ENCODE measurements at regions not wholly inside any gene's neighbourhood (a gene's known extent, or its start where the extent isn't known, plus 50 kb on each side); places are given as distances from the start of the nearest gene placed in this dataset.

DNA sequence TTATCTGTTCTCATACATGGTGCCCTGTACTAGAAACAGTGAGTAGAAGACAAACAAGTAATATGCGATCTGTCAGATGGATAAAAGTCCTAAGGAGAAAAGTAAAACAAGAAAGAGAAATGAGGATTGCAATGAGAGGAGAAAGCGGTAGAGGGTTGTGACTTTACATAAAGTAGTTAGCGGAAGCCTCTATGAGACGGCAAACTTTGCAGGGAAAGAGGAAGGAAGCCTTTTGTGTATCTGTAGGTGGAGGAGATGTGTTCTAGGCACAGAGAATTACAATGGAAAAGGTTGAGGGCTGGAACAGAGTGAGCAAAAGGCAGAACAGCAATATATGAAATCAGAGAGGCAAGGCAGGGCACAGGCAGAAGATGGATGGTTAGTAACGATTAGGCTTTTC lies 150.4 kb upstream of the SEMA3E start:
- no peak for DNase-seq (ENCODE audit: low read depth in 2 of 2)
- no peak overlapping the region for H3K4me3 ChIP-seq (replicated peaks in 1 of 2; ENCODE audit: low read depth in 2 of 2, low read length in 2 of 2)
- TF ChIP-seq, protein P1, sequence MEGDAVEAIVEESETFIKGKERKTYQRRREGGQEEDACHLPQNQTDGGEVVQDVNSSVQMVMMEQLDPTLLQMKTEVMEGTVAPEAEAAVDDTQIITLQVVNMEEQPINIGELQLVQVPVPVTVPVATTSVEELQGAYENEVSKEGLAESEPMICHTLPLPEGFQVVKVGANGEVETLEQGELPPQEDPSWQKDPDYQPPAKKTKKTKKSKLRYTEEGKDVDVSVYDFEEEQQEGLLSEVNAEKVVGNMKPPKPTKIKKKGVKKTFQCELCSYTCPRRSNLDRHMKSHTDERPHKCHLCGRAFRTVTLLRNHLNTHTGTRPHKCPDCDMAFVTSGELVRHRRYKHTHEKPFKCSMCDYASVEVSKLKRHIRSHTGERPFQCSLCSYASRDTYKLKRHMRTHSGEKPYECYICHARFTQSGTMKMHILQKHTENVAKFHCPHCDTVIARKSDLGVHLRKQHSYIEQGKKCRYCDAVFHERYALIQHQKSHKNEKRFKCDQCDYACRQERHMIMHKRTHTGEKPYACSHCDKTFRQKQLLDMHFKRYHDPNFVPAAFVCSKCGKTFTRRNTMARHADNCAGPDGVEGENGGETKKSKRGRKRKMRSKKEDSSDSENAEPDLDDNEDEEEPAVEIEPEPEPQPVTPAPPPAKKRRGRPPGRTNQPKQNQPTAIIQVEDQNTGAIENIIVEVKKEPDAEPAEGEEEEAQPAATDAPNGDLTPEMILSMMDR (IDR thresholded peaks at IDR 0.05; ENCODE audit: low read depth, low read length): no peak

- no peak overlapping the region for H3K4me3 ChIP-seq (replicated peaks in 1 of 2; ENCODE audit: low read depth in 2 of 2, low read length in 2 of 2)
- DNase-seq (ENCODE audit: low read depth in 2 of 2): no peak
Observed at GRCh38 chr7:83798489-83798888, 149.6 kb upstream of the SEMA3E start.

DNA sequence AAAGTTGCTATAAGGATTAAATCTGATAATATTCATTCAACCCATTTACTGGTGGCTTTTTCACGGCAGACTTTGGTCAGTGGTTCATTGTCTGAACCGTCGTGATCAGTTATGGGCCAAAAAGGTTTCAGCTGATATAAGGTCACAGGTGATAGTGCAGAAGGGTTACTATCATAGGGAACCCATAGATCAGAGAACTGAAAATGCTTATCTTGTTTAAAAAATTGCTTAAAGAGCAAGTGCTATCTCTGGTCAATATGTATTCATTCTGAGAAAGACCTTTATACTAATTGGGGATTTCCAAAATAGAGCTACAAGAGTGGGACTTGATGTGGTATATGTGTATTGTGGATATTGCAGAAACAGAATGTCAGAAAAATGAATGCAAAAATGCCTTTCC lies 147.8 kb upstream of the SEMA3E start:
- TF ChIP-seq, protein P1 (IDR thresholded peaks at IDR 0.05; ENCODE audit: low read depth, low read length): no peak
- DNase-seq (ENCODE audit: low read depth in 2 of 2): no peak
- no peak overlapping the region for H3K4me3 ChIP-seq (replicated peaks in 1 of 2; ENCODE audit: low read depth in 2 of 2, low read length in 2 of 2)

More at GRCh38 chr7:83798489-83798888, 149.6 kb upstream of the SEMA3E start:
- TF ChIP-seq, protein P1 (IDR thresholded peaks at IDR 0.05; ENCODE audit: low read depth, low read length): no peak

DNA sequence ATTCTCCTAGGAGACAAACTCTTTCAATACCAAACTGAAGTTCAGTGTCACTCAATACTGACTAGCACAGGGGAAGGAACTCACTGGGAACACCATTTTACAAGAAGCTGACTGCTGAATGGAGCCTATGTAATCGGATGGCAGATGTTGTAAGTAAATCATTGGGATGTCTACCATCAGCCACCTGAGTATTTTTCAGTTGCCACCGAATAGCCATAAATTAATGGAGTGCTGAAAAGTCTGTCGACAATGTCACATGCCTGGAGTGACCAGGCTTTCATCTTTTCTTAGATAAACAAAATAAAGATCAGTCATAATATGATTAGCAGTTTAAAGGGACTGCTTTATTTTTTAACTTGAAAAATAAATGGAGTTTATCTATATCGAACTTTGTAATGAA lies 145.9 kb upstream of the SEMA3E start:
- no peak for DNase-seq (ENCODE audit: low read depth in 2 of 2)
- H3K4me3 ChIP-seq (replicated peaks in 1 of 2; ENCODE audit: low read depth in 2 of 2, low read length in 2 of 2): no peak overlapping the region
- TF ChIP-seq, protein P1 (IDR thresholded peaks at IDR 0.05; ENCODE audit: low read depth, low read length): no peak

GRCh38 chr7:83793558-83793957 lies 144.6 kb upstream of the SEMA3E start:
- H3K4me3 ChIP-seq (replicated peaks in 1 of 2; ENCODE audit: low read depth in 2 of 2, low read length in 2 of 2): no peak overlapping the region
- TF ChIP-seq, protein P1 (IDR thresholded peaks at IDR 0.05; ENCODE audit: low read depth, low read length): no peak

DNA sequence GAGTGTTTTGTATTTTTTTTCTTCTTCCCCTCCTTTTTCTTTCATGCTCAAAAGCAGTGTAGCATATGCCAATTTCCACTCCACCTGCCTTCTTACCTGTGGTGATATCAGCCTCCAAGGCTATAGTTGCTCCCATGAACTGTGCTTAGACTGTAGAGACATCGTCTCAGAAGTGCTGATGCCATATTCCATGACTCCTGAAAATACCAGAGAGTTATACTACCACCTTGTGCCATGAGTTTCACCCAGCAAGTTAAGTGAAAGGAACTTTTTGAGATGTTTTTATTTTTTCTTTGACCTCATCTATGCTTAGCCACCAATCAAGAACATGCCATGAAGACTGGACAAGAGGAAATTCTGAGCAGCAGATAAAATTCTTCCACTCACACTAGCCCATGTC lies 142.8 kb upstream of the SEMA3E start:
- H3K4me3 ChIP-seq (replicated peaks in 1 of 2; ENCODE audit: low read depth in 2 of 2, low read length in 2 of 2): no peak overlapping the region
- TF ChIP-seq, protein P1 (IDR thresholded peaks at IDR 0.05; ENCODE audit: low read depth, low read length): no peak
- DNase-seq (ENCODE audit: low read depth in 2 of 2): no peak

More at GRCh38 chr7:83793558-83793957, 144.6 kb upstream of the SEMA3E start:
- DNase-seq (ENCODE audit: low read depth in 2 of 2): no peak

- TF ChIP-seq, protein P1 (IDR thresholded peaks at IDR 0.05; ENCODE audit: low read depth, low read length): no peak
- no peak overlapping the region for H3K4me3 ChIP-seq (replicated peaks in 1 of 2; ENCODE audit: low read depth in 2 of 2, low read length in 2 of 2)
- DNase-seq (ENCODE audit: low read depth in 2 of 2): no peak
Observed at GRCh38 chr7:83786858-83787257, 137.9 kb upstream of the SEMA3E start.

All from cardiac fibroblast (primary cell).